ENCODE measurements at regions not wholly inside any gene's neighbourhood (a gene's known extent, or its start where the extent isn't known, plus 50 kb on each side); places are given as distances from the start of the nearest gene placed in this dataset.
"Not testable (repeated sequence)": the region's sequence is repeated elsewhere in the genome, so short reads cannot be mapped to it uniquely, and the experiment has no call there.

- no peaks in the 10 kb centered on the region for H3K4me1 Mint-ChIP-seq (ENCODE audit: low read depth)
- peaks cover 3% of the 10 kb centered on the region for H3K27me3 Mint-ChIP-seq (ENCODE audit: low read depth)
- H3K4me3 Mint-ChIP-seq (ENCODE audit: low read depth), result no peak overlapping the region
- no peaks in the 10 kb centered on the region for H3K9me3 Mint-ChIP-seq
- intact Hi-C loops (cut with micrococcal nuclease), result no loop called here
- DNase-seq (ENCODE audit: low spot score), result no peak
- H3K27ac Mint-ChIP-seq, result no peak overlapping the region
- no peaks in the 10 kb centered on the region for H3K36me3 Mint-ChIP-seq (ENCODE audit: low read depth)
Observed at GRCh38 chr1:20413136-20413775, 72.8 kb downstream of the CAMK2N1 start.

GRCh38 chr1:20411196-20411980, 74.6 kb downstream of the CAMK2N1 start:
- H3K4me1 Mint-ChIP-seq (ENCODE audit: low read depth), result no peaks in the 10 kb centered on the region
- H3K27me3 Mint-ChIP-seq (ENCODE audit: low read depth), result peaks cover 13% of the 10 kb centered on the region
- intact Hi-C loops (cut with micrococcal nuclease), result no loop called here
- H3K27ac Mint-ChIP-seq, result no peak overlapping the region
- H3K4me3 Mint-ChIP-seq (ENCODE audit: low read depth), result no peak overlapping the region
- DNase-seq (ENCODE audit: low spot score), result no peak
- H3K9me3 Mint-ChIP-seq, result no peaks in the 10 kb centered on the region
- H3K36me3 Mint-ChIP-seq (ENCODE audit: low read depth), result no peaks in the 10 kb centered on the region

DNA sequence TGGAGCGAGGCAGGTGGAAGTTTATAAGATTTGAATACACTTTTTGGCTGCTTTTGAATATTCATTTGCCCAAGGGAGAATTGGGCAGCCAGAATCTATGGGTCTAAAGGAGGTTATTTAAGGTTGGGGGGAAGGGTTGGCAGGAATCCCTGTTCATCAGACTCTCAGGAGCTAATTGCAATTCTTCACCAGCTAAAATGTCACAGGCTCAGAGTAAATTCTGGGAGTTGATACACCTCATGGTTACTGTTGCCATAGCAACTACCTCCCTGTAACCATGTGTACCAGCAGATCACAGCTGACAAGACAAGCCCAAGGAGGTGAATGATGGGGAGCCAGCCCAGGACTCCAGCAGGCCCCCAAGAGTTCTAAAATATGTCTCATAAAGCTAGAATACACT, 75.5 kb downstream of the CAMK2N1 start:
- Mint-ChIP-seq H3K9me3 (no peaks in the 10 kb centered on the region), H3K27me3 (ENCODE audit: low read depth) (peaks cover 20% of the 10 kb centered on the region), H3K4me3 (ENCODE audit: low read depth) (no peak overlapping the region), H3K4me1 (ENCODE audit: low read depth) (no peaks in the 10 kb centered on the region), H3K27ac (no peak overlapping the region), H3K36me3 (ENCODE audit: low read depth) (no peaks in the 10 kb centered on the region)
- intact Hi-C loops (cut with micrococcal nuclease), result no loop called here
- DNase-seq (ENCODE audit: low spot score), result no peak

- Mint-ChIP-seq H3K27me3 (ENCODE audit: low read depth) (peaks cover 24% of the 10 kb centered on the region), H3K9me3 (no peaks in the 10 kb centered on the region), H3K36me3 (ENCODE audit: low read depth) (no peaks in the 10 kb centered on the region), H3K27ac (no peak overlapping the region), H3K4me1 (ENCODE audit: low read depth) (no peaks in the 10 kb centered on the region), H3K4me3 (ENCODE audit: low read depth) (no peak overlapping the region)
- DNase-seq (ENCODE audit: low spot score), result no peak
- intact Hi-C loops (cut with micrococcal nuclease), result no loop called here
Observed at GRCh38 chr1:20409971-20410370, 76.0 kb downstream of the CAMK2N1 start.

DNA sequence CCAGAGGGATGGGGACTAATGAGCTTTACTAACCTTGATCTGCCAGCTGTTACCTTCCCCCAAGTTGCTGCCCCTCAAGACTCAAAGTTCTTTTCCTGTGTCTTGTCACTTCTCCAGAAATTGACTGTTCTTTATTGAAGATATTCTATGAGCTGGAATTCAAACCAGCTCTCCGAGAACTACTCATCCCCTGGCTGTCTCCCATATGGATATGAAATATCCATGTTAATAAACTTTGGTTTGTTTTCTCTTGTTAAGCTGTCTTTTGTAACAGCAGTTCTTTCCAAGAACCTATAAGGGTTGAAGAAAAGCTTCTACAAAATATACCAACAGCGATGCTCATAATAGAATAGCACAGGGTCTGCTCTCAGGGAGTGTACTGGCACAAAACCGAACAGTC, 77.0 kb downstream of the CAMK2N1 start:
- no peak for DNase-seq (ENCODE audit: low spot score)
- H3K4me3 Mint-ChIP-seq (ENCODE audit: low read depth), result no peak overlapping the region
- H3K27ac Mint-ChIP-seq, result no peak overlapping the region
- intact Hi-C loops (cut with micrococcal nuclease), result no loop called here
- H3K27me3 Mint-ChIP-seq (ENCODE audit: low read depth), result peaks cover 29% of the 10 kb centered on the region
- H3K9me3 Mint-ChIP-seq, result no peaks in the 10 kb centered on the region
- H3K36me3 Mint-ChIP-seq (ENCODE audit: low read depth), result no peaks in the 10 kb centered on the region
- H3K4me1 Mint-ChIP-seq (ENCODE audit: low read depth), result no peaks in the 10 kb centered on the region

DNA sequence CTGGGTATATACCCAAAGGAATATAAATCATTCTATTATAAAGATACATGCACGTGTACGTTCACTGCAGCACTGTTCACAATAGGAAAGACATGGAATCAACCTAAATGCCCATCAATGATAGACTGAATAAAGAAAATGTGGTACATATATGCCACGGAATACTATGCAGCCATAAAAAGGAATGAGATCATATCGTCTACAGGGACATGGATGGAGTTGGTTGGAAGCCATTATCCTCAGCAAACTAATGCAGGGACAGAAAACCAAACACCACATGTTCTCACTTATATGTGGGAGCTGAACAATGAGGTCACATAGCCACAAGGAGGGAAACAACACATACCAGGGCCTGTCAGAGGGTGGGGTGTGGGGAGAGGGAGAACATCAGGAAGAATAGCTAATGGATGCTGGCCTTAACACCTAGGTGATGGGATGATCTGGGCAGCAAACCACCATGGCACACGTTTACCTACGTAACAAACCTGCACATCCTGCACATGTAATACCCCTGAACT, 77.8 kb downstream of the CAMK2N1 start:
- intact Hi-C loops (cut with micrococcal nuclease); H3K4me1 Mint-ChIP-seq (ENCODE audit: low read depth); H3K36me3 Mint-ChIP-seq (ENCODE audit: low read depth); H3K4me3 Mint-ChIP-seq (ENCODE audit: low read depth); DNase-seq (ENCODE audit: low spot score); H3K27ac Mint-ChIP-seq; H3K9me3 Mint-ChIP-seq: not testable (repeated sequence)
- H3K27me3 Mint-ChIP-seq (ENCODE audit: low read depth), result peaks cover 35% of the 10 kb centered on the region

GRCh38 chr1:20405893-20406604, 80.0 kb downstream of the CAMK2N1 start:
- intact Hi-C loops (cut with micrococcal nuclease), result no loop called here
- no peak for DNase-seq (ENCODE audit: low spot score)
- H3K27ac Mint-ChIP-seq, result no peak overlapping the region
- peaks cover 40% of the 10 kb centered on the region for H3K27me3 Mint-ChIP-seq (ENCODE audit: low read depth)
- no peak overlapping the region for H3K4me3 Mint-ChIP-seq (ENCODE audit: low read depth)
- H3K4me1 Mint-ChIP-seq (ENCODE audit: low read depth), result no peaks in the 10 kb centered on the region
- no peaks in the 10 kb centered on the region for H3K9me3 Mint-ChIP-seq
- H3K36me3 Mint-ChIP-seq (ENCODE audit: low read depth), result no peaks in the 10 kb centered on the region

DNA sequence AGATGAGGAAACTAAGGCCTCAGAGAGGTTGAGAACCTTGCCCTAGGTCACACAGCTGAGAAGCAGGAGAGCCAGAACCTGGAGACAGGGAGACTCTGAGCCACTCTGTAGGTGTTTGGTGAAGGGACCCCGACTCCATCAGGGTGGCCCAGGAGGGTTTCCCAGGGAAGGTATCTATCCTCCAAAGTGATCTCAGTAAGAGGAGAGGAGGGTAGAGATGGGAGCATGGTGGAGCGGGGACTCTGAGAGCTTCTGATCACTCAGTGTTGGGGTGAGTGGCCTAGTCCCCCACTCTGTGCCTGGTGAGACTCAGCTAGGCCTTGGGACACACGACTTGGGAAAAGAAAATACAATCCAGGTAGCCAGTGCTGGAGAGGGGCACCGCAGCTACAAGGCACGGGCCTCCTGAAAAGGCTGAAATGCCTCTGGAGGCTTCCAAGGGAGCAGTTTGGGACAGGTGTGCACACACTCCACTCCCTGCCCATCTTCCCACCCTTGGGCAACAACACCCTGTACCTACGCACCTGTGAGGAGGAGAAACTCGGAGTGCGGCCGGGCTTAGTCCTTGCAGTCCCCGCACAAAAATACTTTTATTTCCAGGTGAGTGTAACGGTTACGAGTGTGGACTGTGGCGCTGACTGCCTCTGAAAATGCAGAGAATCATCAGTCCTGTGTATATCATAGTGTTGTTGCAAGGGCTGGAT, 80.8 kb downstream of the CAMK2N1 start:
- Mint-ChIP-seq H3K9me3 (no peaks in the 10 kb centered on the region), H3K4me3 (ENCODE audit: low read depth) (no peak overlapping the region), H3K27me3 (ENCODE audit: low read depth) (peaks cover 42% of the 10 kb centered on the region), H3K27ac (no peak overlapping the region), H3K36me3 (ENCODE audit: low read depth) (no peaks in the 10 kb centered on the region), H3K4me1 (ENCODE audit: low read depth) (no peaks in the 10 kb centered on the region)
- no peak for DNase-seq (ENCODE audit: low spot score)
- intact Hi-C loops (cut with micrococcal nuclease), result no loop called here

Data from activated T-helper 2 cell treated with anti-CD3 and anti-CD28 coated beads, Interferon-gamma antibody, Interleukin-2, Interleukin-4, amounts not matched to agents 10 μg/mL and 5 μg/mL and 100 μg/mL, durations not matched to agents 14 hours and 24 hours and 36 hours (primary cell).